K562 (cell line): ENCODE measurements at regions not wholly inside any gene's neighbourhood (a gene's known extent, or its start where the extent isn't known, plus 50 kb on each side); places are given as distances from the start of the nearest gene placed in this dataset.

ENCODE experiments used
- ATAC-seq: fragments of 200-7000 bp; cut with Tn5 transposase; 3 replicates; pipeline ENCODE4 v1.9.1; 2020; ENCODE audit warnings: moderate library complexity
- BruUV-seq: library from RNA; stranded (reverse); fragments of 400-500 nt; replicated peaks from 2 replicates; lab custom pipeline; 2021; lab: Mats Ljungman, UMichigan
- CTCF ChIA-PET: fragments of 300-600 bp; formaldehyde crosslinking; extraction: SDS; loops from one replicate; lab custom pipeline; 2021; ENCODE audit warnings: low intra/inter-chr PET ratio; lab: Yijun Ruan, JAX
- POLR2A ChIA-PET: fragments of 300-600, 350-650 bp; sonication (Branson Sonifier 250); formaldehyde crosslinking; extraction: SDS; loops from one replicate; lab custom pipeline; 2021; ENCODE audit warnings: antibody characterized with exemption, inconsistent platforms; lab: Yijun Ruan, JAX
- DNase-seq, 4 experiments: peaks; one replicate each; pipeline versions ENCODE4 v3.0.0 to v3.0.0-alpha.2; 2011 to 2018; ENCODE audit warnings: low spot score in 3 of 4, mixed read lengths in 3 of 4; ENCODE audit errors: extremely low read depth in 1 of 4
- FAIRE-seq: peaks from 2 replicates; lab custom pipeline; 2011; peaks lifted over from hg19 to GRCh38; lab: Jason Lieb, UNC
- H2AFZ ChIP-seq: 2 replicates; pipeline ENCODE4 v1.6.0; 2011; ENCODE audit warnings: low read depth, low read length, control low read depth, inconsistent platforms
- H3K27ac ChIP-seq: fragments of 200-600 bp; 3 replicates; pipeline ENCODE4 v1.8.0; 2011; ENCODE audit warnings: low read depth, mild to moderate bottlenecking, control low read depth, inconsistent platforms, low read length, moderate library complexity, mixed read lengths; ENCODE audit errors: extremely low read depth
- H3K27me3 ChIP-seq, 2 experiments: fragments of 300-600 bp in 1 of 2; 2 replicates in 1 of 2; 3 replicates in 1 of 2; pipeline versions ENCODE4 v1.6.0 to v1.8.0; 2011; ENCODE audit warnings: inconsistent platforms in 2 of 2, low read length in 2 of 2, mild to moderate bottlenecking in 1 of 2, mixed read lengths in 1 of 2, moderate library complexity in 1 of 2; ENCODE audit not compliant: control insufficient read depth in 2 of 2, insufficient read depth in 2 of 2
- H3K36me3 ChIP-seq: fragments of 300-600 bp; 3 replicates; pipeline ENCODE4 v1.8.0; 2011; ENCODE audit warnings: mild to moderate bottlenecking, low read length, inconsistent platforms; ENCODE audit not compliant: control insufficient read depth, insufficient read depth
- H3K4me1 ChIP-seq, 2 experiments: fragments of 200-600 bp in 1 of 2; replicated peaks in 1 of 2; 2 replicates in 1 of 2; 3 replicates in 1 of 2; pipeline versions ENCODE4 v1.5.1 to v1.8.0; 2011; ENCODE audit warnings: inconsistent platforms in 2 of 2, low read length in 2 of 2, mild to moderate bottlenecking in 1 of 2, mixed read lengths in 1 of 2, moderate library complexity in 1 of 2; ENCODE audit not compliant: control insufficient read depth in 2 of 2, insufficient read depth in 2 of 2
- H3K4me2 ChIP-seq: 2 replicates; pipeline ENCODE4 v1.6.1; 2011; ENCODE audit warnings: low read length, control low read depth, inconsistent platforms, mixed read lengths; ENCODE audit not compliant: insufficient read depth
- H3K4me3 ChIP-seq: fragments of 200-600 bp; sonication (generic), shearing (Covaris generic); 2 replicates; pipeline ENCODE4 v1.5.1; 2016; ENCODE audit warnings: control low read depth, inconsistent platforms
- H3K79me2 ChIP-seq: fragments of 200-600 bp; 3 replicates; pipeline ENCODE4 v1.8.0; 2011; ENCODE audit warnings: low read length, inconsistent platforms; ENCODE audit not compliant: control insufficient read depth, insufficient read depth
- H3K9ac ChIP-seq, 2 experiments: 2 replicates each; pipeline versions ENCODE4 v1.6.0 to v1.6.1; 2011; ENCODE audit warnings: low read depth in 2 of 2, low read length in 2 of 2, control low read depth in 1 of 2, inconsistent platforms in 1 of 2, mild to moderate bottlenecking in 1 of 2, mixed read lengths in 1 of 2; ENCODE audit not compliant: insufficient read depth in 1 of 2
- H3K9me1 ChIP-seq: one replicate; pipeline ENCODE4 v1.6.0; 2011; ENCODE audit warnings: inconsistent platforms, mild to moderate bottlenecking, low read length, moderate library complexity; ENCODE audit not compliant: control insufficient read depth, insufficient read depth
- H3K9me3 ChIP-seq: replicated peaks from 2 replicates; pipeline ENCODE4 v1.5.1; 2011; ENCODE audit warnings: low read depth, low read length, inconsistent platforms; ENCODE audit not compliant: control insufficient read depth, insufficient read depth
- H4K20me1 ChIP-seq: replicated peaks from 2 replicates; pipeline ENCODE4 v1.6.1; 2011; ENCODE audit warnings: low read length, inconsistent platforms, mixed read lengths; ENCODE audit not compliant: control insufficient read depth, insufficient read depth
- IRF2 ChIP-seq: sonication (generic); formaldehyde crosslinking; IDR thresholded peaks from 2 replicates; pipeline ENCODE4 v1.8.1; 2022; ENCODE audit warnings: mild to moderate bottlenecking, missing genetic modification reagents
- NFE2L1 ChIP-seq: fragments of 450-650 bp; IDR thresholded peaks from 2 replicates; pipeline ENCODE4 v1.6.1; 2016; ENCODE audit warnings: missing genetic modification characterization, low read depth, mild to moderate bottlenecking, missing compliant biosample characterization, moderate library complexity, borderline replicate concordance
- NR3C1 ChIP-seq: sonication (generic); formaldehyde crosslinking; IDR thresholded peaks from 2 replicates; pipeline ENCODE4 v1.8.1; 2022; ENCODE audit warnings: missing genetic modification reagents
- RFX1 ChIP-seq: fragments of 450-650 bp; IDR thresholded peaks from 2 replicates; pipeline ENCODE4 v1.6.1; 2016; ENCODE audit warnings: mild to moderate bottlenecking, moderate library complexity
- ZNF239 ChIP-seq: fragments of 250-450 bp; sonication (Bioruptor Pico); IDR thresholded peaks from 2 replicates; pipeline ENCODE4 v1.4.0; 2020; ENCODE audit warnings: mild to moderate bottlenecking
- ZNF324 ChIP-seq: fragments of 250-450 bp; sonication (Bioruptor Pico); IDR thresholded peaks from 2 replicates; pipeline ENCODE4 v1.4.0; 2020; ENCODE audit warnings: mild to moderate bottlenecking
- WGBS: fragments of 100-300 bp; shearing (Covaris generic); methylation state at CpG from one replicate; pipeline ENCODE4 v1.1.6; 2016; ENCODE audit warnings: low coverage, mixed read lengths; ENCODE audit not compliant: insufficient coverage; ENCODE audit errors: missing lambda C conversion rate; 5-methylcytosine and 5-hydroxymethylcytosine counted together
- in situ Hi-C: fragments of 300-500 bp; cut with MboI; formaldehyde crosslinking; loops from 4 replicates; pipeline ENCODE4 v1.15.0; 2018; ENCODE audit warnings: inconsistent platforms, mixed read lengths
- intact Hi-C: fragments of 100-400 bp; cut with micrococcal nuclease; formaldehyde crosslinking; loops from 2 replicates; pipeline ENCODE4 v1.14.2; 2022
- TF ChIP-seq, protein P1 (sequence below): fragments of 250-450 bp; sonication (Bioruptor Pico); IDR thresholded peaks from 2 replicates; pipeline ENCODE4 v1.5.0; 2020; ENCODE audit warnings: mild to moderate bottlenecking, borderline replicate concordance
- TF ChIP-seq, protein P2 (sequence below): fragments of 450-650 bp; IDR thresholded peaks from one replicate; pipeline ENCODE4 v1.6.1; 2018; ENCODE audit warnings: mild to moderate bottlenecking, moderate library complexity; ENCODE audit not compliant: partially characterized antibody
- TF ChIP-seq, protein P3 (sequence below): sonication (generic); formaldehyde crosslinking; IDR thresholded peaks from 2 replicates; pipeline ENCODE4 v1.8.0; 2022; ENCODE audit warnings: mild to moderate bottlenecking, missing genetic modification reagents
- TF ChIP-seq, protein P4 (sequence below): IDR thresholded peaks from 3 replicates; pipeline ENCODE4 v1.6.1; 2011; ENCODE audit warnings: borderline replicate concordance, mild to moderate bottlenecking, moderate library complexity; ENCODE audit not compliant: insufficient read length; ENCODE audit errors: extremely low read depth

DNA sequence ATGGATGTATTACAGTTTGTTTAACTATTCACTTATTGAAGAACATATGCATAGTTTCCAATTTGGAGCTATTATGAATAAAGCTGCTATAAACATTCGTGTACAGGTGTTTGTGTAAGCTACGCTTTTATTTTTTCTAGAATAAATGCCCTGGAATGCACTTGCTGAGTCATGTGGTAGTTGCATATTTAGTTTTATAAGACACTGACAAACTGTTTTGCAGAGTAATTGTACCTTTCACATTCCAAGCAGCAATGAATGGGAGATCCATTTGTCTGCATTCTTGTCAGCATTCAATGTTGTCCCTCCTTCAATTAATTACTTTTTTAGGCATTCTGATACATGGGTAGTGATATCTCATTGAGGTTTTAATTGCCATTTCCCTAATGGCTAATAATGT lies 373.6 kb upstream of the GHITM start (continued):
- TF ChIP-seq, protein P1, sequence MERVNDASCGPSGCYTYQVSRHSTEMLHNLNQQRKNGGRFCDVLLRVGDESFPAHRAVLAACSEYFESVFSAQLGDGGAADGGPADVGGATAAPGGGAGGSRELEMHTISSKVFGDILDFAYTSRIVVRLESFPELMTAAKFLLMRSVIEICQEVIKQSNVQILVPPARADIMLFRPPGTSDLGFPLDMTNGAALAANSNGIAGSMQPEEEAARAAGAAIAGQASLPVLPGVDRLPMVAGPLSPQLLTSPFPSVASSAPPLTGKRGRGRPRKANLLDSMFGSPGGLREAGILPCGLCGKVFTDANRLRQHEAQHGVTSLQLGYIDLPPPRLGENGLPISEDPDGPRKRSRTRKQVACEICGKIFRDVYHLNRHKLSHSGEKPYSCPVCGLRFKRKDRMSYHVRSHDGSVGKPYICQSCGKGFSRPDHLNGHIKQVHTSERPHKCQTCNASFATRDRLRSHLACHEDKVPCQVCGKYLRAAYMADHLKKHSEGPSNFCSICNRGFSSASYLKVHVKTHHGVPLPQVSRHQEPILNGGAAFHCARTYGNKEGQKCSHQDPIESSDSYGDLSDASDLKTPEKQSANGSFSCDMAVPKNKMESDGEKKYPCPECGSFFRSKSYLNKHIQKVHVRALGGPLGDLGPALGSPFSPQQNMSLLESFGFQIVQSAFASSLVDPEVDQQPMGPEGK (CRISPR knock-in tag), result no peak
- TF ChIP-seq ZNF239 (CRISPR knock-in tag), result no peak
- TF ChIP-seq IRF2 (CRISPR knock-in tag), result no peak
- no peak for TF ChIP-seq NFE2L1 (tag)
- TF ChIP-seq, protein P2, sequence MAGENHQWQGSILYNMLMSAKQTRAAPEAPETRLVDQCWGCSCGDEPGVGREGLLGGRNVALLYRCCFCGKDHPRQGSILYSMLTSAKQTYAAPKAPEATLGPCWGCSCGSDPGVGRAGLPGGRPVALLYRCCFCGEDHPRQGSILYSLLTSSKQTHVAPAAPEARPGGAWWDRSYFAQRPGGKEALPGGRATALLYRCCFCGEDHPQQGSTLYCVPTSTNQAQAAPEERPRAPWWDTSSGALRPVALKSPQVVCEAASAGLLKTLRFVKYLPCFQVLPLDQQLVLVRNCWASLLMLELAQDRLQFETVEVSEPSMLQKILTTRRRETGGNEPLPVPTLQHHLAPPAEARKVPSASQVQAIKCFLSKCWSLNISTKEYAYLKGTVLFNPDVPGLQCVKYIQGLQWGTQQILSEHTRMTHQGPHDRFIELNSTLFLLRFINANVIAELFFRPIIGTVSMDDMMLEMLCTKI, result no peak

DNA sequence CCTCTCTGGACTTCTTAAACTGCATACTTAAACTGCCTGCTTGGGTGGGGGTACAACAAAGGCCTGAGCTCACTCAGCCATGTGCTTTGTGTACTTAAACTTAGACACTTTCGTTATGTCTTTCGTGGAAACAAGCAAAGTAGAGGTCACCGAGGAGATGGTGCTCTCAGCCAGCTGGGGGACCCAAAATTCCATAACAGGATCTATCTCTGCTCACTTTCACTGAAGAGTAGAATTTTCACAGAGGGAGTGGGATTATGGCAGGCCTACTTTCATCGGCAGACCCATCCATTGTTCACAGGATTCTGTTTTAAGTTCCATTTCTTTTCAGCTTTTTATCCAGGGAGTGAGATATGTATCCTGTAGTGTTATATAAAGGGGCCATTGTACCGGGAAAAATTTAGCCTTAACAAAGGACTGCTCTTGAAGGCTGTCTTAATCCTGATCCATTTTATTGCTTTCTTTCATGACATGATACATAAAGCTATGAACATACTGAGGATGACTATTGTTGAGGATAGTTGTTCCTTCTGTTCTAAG lies 370.0 kb upstream of the GHITM start:
- no peaks in the 10 kb centered on the region for H3K27me3 ChIP-seq
- no peak overlapping the region for H3K9ac ChIP-seq
- no peak for DNase-seq
- no peaks in the 10 kb centered on the region for H4K20me1 ChIP-seq
- ATAC-seq, result no peak
- H3K27ac ChIP-seq, result no peak overlapping the region
- H3K79me2 ChIP-seq, result no peaks in the 10 kb centered on the region
- in situ Hi-C loops, result no loop called here
- TF ChIP-seq, protein P3, sequence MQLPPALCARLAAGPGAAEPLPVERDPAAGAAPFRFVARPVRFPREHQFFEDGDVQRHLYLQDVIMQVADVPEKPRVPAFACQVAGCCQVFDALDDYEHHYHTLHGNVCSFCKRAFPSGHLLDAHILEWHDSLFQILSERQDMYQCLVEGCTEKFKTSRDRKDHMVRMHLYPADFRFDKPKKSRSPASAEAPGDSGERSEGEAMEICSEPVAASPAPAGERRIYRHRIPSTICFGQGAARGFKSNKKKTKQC, result no peak
- TF ChIP-seq NR3C1 (no peak), ZNF324 (CRISPR knock-in tag) (no peak), RFX1 (no peak)
- TF ChIP-seq, protein P4, sequence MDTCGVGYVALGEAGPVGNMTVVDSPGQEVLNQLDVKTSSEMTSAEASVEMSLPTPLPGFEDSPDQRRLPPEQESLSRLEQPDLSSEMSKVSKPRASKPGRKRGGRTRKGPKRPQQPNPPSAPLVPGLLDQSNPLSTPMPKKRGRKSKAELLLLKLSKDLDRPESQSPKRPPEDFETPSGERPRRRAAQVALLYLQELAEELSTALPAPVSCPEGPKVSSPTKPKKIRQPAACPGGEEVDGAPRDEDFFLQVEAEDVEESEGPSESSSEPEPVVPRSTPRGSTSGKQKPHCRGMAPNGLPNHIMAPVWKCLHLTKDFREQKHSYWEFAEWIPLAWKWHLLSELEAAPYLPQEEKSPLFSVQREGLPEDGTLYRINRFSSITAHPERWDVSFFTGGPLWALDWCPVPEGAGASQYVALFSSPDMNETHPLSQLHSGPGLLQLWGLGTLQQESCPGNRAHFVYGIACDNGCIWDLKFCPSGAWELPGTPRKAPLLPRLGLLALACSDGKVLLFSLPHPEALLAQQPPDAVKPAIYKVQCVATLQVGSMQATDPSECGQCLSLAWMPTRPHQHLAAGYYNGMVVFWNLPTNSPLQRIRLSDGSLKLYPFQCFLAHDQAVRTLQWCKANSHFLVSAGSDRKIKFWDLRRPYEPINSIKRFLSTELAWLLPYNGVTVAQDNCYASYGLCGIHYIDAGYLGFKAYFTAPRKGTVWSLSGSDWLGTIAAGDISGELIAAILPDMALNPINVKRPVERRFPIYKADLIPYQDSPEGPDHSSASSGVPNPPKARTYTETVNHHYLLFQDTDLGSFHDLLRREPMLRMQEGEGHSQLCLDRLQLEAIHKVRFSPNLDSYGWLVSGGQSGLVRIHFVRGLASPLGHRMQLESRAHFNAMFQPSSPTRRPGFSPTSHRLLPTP, result no peak
- WGBS, result 1% methylated on average over 5 of the region's 5 CpGs
- no peak overlapping the region for H3K4me3 ChIP-seq
- intact Hi-C loops, result no loop called here
- no TSS peak for BruUV-seq
- no peak overlapping the region for H2AFZ ChIP-seq
- no peaks in the 10 kb centered on the region for H3K9me1 ChIP-seq
- POLR2A ChIA-PET, result no interaction called here
- CTCF ChIA-PET, result no interaction called here
- H3K36me3 ChIP-seq, result no peaks in the 10 kb centered on the region
- H3K4me1 ChIP-seq, result no peaks in the 10 kb centered on the region
- peaks cover 2% of the 10 kb centered on the region; the same call in 1 of the 2 replicates for H3K9me3 ChIP-seq
- FAIRE-seq, result no peak
- no peak overlapping the region for H3K4me2 ChIP-seq
